Stimulated activated naive B cell treated with anti-CD40 and anti-IgM and Interleukin-4, amounts not matched to agents 10 μg/mL and 1 μg/mL and 100 μg/mL, for 72 hours (primary cell): ENCODE measurements at regions not wholly inside any gene's neighbourhood (a gene's known extent, or its start where the extent isn't known, plus 50 kb on each side); places are given as distances from the start of the nearest gene placed in this dataset.
A peak's percentile ranks its signal among the peaks of the same experiment; 100 is the strongest.

ENCODE experiments used
- ATAC-seq, 2 donors: fragments of 150-1000 bp; cut with Tn5 transposase; replicated peaks; 2 replicates each; pipeline ENCODE4 v1.10.0; 2021; ENCODE audit warnings: moderate library complexity in 1 of 2
- DNase-seq: peaks from one replicate; pipeline ENCODE4 v3.0.0; 2021
- H3K27ac Mint-ChIP-seq: one replicate; pipeline ENCODE4 v1.8.0; 2022; ENCODE audit warnings: mild to moderate bottlenecking, mixed read lengths
- H3K27me3 Mint-ChIP-seq, 2 donors: one replicate each; pipeline ENCODE4 v1.8.0; 2022; ENCODE audit warnings: mixed read lengths in 2 of 2
- H3K36me3 Mint-ChIP-seq, 2 donors: one replicate each; pipeline ENCODE4 v1.8.0; 2022; ENCODE audit warnings: mixed read lengths in 2 of 2, mild to moderate bottlenecking in 1 of 2
- H3K4me1 Mint-ChIP-seq, 2 donors: one replicate each; pipeline ENCODE4 v1.8.0; 2022; ENCODE audit warnings: mixed read lengths in 2 of 2, mild to moderate bottlenecking in 1 of 2
- H3K4me3 Mint-ChIP-seq, 2 donors: one replicate each; pipeline ENCODE4 v1.8.0; 2022; ENCODE audit warnings: mild to moderate bottlenecking in 2 of 2, mixed read lengths in 2 of 2, moderate library complexity in 1 of 2
- H3K9me3 Mint-ChIP-seq, 2 donors: one replicate each; pipeline ENCODE4 v1.8.0; 2022; ENCODE audit warnings: mixed read lengths in 2 of 2, mild to moderate bottlenecking in 1 of 2

DNA sequence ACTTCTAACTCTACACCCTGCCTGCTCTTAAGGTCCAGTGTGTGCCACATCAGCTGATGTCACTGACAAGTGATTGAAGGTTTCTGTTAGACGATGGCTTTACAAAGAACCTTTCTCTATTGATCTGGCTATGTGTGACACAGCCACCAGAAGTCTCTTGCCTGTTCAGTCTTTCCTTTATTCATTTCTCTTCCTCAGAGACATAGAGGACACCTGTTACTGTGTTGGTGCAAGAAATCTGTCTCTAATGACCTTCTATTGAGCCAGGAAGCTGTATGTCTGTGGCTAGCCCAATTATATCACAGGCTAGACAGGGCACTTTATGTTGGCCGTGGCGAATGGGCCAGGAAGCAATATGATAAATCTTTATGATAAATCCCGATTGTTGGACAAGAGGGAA, 173.3 kb upstream of the GAP43 start:
- Mint-ChIP-seq H3K27me3 (no peaks in the 10 kb centered on the region), H3K27ac (no peak overlapping the region), H3K4me1 (no peaks in the 10 kb centered on the region), H3K4me3 (no peak overlapping the region), H3K36me3 (no peaks in the 10 kb centered on the region), H3K9me3 (peaks cover 0 to 4% of the 10 kb centered on the region in 2 donors)
- no peak for DNase-seq
- ATAC-seq = no peak

DNA sequence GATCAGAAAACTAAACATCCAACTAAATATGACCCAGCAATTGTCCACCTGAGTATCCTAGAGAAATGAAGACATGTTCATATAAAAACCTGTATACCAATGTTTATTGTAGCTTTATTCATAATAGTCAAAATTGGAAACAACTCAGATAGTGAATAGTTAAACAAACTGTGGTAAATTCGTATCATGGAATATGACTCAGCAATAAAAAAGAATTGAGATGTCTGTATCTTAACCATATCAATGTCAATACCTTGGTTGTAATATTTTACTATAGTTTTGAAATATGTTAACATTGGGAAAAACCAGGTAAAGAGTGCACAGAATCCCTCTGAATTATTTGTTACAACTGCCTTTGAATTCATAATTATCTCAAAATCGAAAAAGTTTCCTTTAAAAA, 159.3 kb upstream of the GAP43 start:
- Mint-ChIP-seq H3K27me3 (peaks cover 0 to 7% of the 10 kb centered on the region in 2 donors), H3K9me3 (peaks cover 0 to 4% of the 10 kb centered on the region in 2 donors), H3K4me1 (no peaks in the 10 kb centered on the region), H3K4me3 (no peak overlapping the region), H3K36me3 (no peaks in the 10 kb centered on the region), H3K27ac (no peak overlapping the region)
- DNase-seq (no peak), ATAC-seq (no peak)

DNA sequence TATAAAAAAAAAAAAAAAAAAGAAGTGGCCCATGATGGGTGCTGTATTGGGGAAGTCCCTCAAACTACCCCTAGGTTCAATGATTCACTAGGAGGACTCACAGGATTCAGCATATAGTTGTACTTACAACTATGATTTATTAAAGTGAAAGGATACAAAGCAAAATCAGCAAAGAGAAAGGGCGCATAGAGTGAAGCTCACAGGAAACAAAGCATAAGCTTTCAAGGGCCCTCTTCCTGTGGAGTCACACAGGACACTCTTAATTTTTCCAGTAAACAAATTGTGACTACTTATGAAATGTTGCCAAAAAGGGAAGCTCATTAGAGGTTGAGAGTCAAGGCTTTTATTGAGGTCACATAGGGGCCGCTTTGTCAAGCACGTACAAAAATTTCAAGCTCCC, 153.7 kb upstream of the GAP43 start:
- Mint-ChIP-seq H3K9me3 (peaks cover 0 to 3% of the 10 kb centered on the region in 2 donors), H3K4me3 (no peak overlapping the region), H3K4me1 (no peaks in the 10 kb centered on the region), H3K27me3 (no peaks in the 10 kb centered on the region), H3K27ac (no peak overlapping the region), H3K36me3 (no peaks in the 10 kb centered on the region)
- DNase-seq = no peak
- peak; percentile 88 for ATAC-seq

DNA sequence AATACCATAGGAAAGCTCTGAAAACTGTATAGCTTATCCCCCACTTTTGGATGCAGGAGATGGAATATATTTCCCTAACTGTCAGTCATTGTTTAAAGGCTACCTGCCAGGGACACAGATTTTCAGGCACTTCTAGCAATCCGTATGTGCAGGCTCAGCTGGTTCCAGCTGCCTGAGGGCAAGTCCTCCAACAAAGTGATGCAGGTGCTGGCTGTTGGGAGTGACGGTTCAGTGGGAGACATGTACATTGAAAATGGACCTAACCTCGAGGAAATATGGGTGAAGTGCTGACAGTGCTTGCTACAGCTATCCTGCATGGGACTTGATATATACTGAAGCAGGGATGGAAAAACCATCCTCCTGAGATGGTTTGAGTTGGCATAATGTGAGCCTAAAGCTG, 153.1 kb upstream of the GAP43 start:
- no peaks in the 10 kb centered on the region for H3K4me1 Mint-ChIP-seq
- peaks cover 0 to 3% of the 10 kb centered on the region in 2 donors for H3K9me3 Mint-ChIP-seq
- DNase-seq = no peak
- H3K36me3 Mint-ChIP-seq = no peaks in the 10 kb centered on the region
- H3K27ac Mint-ChIP-seq = no peak overlapping the region
- no peak for ATAC-seq
- H3K4me3 Mint-ChIP-seq = no peak overlapping the region
- no peaks in the 10 kb centered on the region for H3K27me3 Mint-ChIP-seq

DNA sequence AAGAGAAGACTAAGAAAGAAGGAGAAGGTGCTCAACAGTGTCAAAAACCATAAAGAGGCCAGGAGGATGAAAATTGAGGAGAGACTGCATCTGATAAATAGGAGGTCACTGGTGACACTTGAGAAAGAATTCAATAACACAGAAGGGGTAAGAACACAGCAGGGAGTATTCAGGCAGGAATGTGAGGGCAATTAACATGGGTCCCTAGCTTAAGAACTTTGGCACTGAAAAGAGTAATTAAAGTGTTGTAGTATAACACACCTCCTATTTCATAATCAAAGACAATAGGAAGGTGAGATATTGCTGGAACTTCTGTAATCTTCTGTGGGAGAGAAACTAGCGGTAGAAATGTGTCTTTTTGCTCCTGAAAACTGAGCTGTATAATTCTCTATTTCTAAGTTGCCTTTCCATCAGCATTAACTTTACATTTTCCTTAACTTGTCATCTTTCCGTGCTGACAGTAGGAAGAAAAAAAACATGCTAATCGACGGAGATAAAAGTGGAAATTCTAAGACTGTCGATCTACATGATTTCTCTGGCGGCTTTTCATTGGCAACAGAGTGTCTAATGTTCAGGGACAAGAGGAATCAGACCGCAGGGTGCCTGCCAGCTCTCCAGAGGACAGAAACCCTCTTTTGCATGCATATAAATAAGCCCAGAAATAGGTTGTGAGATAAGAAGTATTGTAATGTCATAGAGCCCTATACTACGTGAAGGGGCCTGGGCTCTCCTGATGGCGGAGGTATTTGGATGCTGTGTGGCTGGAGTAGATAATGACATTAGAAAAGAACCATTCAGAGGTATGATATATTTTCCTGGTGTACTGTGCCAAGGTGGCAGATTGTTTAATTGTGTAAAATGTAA, 147.9 kb upstream of the GAP43 start:
- Mint-ChIP-seq H3K4me3 (no peak overlapping the region), H3K27me3 (no peaks in the 10 kb centered on the region), H3K9me3 (peaks cover 0 to 3% of the 10 kb centered on the region in 2 donors), H3K27ac (no peak overlapping the region), H3K4me1 (no peaks in the 10 kb centered on the region), H3K36me3 (no peaks in the 10 kb centered on the region)
- no peak for ATAC-seq
- no peak for DNase-seq

DNA sequence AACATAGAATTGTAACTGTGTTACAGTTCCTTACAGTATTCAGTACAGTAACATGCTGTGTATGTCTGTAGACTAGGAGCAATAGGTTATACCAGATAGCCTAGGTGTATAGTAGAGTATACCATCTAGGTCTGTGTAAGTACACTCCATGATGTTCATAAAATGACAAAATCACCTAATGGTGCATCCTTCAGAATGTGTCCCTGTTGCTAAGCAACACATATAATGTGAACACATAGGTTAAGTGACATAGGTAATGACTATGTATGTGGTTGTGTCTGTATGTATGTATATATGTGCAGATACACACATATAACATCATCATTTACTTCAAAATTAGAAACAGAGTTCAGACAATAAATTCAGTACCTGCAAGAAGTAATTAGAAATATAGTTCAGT, 146.8 kb upstream of the GAP43 start:
- no peak for DNase-seq
- Mint-ChIP-seq H3K27ac (no peak overlapping the region), H3K27me3 (no peaks in the 10 kb centered on the region), H3K36me3 (no peaks in the 10 kb centered on the region), H3K9me3 (peaks cover 0 to 3% of the 10 kb centered on the region in 2 donors), H3K4me1 (no peaks in the 10 kb centered on the region), H3K4me3 (no peak overlapping the region)
- no peak for ATAC-seq

DNA sequence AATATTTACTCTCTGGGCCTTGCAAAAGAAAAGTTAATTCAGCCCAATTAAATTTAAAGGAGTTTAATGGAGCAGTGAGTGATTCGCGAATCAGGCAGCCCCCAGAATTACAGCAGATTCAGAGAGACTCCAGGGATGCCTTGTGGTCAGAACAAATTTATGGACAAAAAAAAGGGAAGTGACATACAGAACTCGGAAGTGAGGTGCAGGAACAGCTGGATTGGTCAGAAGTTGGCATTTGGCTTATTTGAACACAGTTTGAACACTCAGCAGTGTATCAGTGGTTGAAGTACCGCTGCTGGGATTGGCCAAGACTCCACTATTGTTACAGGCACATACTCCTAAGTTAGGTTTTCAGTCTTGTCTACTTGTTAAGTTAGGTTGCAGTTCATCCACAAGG, 145.0 kb upstream of the GAP43 start:
- DNase-seq (no peak), ATAC-seq (no peak)
- peaks cover 0 to 7% of the 10 kb centered on the region in 2 donors for H3K9me3 Mint-ChIP-seq
- no peaks in the 10 kb centered on the region for H3K36me3 Mint-ChIP-seq
- no peak overlapping the region for H3K27ac Mint-ChIP-seq
- peaks cover 0 to 4% of the 10 kb centered on the region in 2 donors for H3K27me3 Mint-ChIP-seq
- H3K4me1 Mint-ChIP-seq = no peaks in the 10 kb centered on the region
- no peak overlapping the region for H3K4me3 Mint-ChIP-seq

DNA sequence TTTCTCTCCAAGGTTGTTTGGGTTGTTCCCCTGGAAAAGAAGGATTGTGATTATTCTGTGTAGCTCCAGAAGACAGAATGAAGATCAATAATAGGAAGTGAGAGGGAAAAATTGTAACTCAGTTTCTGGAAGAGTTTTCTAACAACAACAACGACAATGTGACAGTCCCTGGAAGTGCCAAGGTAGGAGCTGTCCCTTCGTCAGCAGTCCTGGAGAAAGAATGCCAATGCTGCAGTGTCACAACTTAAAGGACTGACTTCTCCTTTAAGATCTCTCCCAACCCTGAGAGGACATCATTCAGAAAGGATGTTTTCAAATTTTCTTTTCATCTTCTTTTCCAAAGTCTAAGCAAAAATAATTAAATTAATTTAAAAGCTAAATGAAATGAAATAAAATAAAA, 136.4 kb upstream of the GAP43 start:
- Mint-ChIP-seq H3K36me3 (no peaks in the 10 kb centered on the region), H3K4me3 (no peak overlapping the region), H3K4me1 (no peaks in the 10 kb centered on the region), H3K27ac (no peak overlapping the region), H3K27me3 (peaks cover 4 to 6% of the 10 kb centered on the region in 2 donors), H3K9me3 (peaks cover 0 to 5% of the 10 kb centered on the region in 2 donors)
- no peak for DNase-seq
- no peak for ATAC-seq

DNA sequence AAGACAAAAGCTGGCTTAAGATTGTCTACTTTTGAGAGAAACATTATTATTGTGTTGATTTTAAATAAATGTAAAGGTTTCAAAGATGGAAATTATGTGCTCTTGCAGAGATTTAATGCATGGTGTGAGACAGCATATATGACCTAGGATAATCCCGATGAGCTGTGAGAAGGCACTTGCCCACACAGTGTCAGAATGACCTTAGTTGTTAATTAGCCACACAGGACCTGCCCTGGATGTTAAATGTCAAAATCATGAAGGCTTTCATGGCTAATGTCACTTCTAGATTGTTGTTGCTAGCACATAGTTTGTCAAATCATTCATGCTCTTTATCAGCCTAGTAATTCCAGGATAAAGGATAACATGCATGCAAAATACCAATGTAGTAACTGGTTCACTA, 135.3 kb upstream of the GAP43 start:
- peaks cover 0 to 2% of the 10 kb centered on the region in 2 donors for H3K9me3 Mint-ChIP-seq
- peaks cover under 1 to 6% of the 10 kb centered on the region in 2 donors for H3K27me3 Mint-ChIP-seq
- ATAC-seq (no peak), DNase-seq (no peak)
- no peak overlapping the region for H3K27ac Mint-ChIP-seq
- no peaks in the 10 kb centered on the region for H3K36me3 Mint-ChIP-seq
- no peak overlapping the region for H3K4me3 Mint-ChIP-seq
- H3K4me1 Mint-ChIP-seq = no peaks in the 10 kb centered on the region

DNA sequence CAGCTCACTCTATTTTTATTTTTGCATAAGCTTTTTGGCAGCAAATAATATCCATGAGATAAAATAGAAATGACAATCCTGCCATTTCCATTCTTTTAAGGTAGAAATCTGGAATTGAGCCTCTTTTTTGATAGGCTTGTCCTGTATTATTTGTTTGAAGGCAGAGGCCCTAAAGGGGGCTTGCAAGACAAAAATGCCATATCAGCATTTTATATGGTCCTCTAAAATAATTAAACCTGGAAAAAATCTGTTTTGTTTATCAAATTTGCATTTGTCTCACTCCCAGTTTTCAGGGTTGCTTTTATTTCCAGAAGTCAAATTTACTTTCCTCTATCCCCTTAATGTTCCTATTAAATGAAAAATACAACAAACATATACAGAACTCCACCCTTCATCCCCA, 134.9 kb upstream of the GAP43 start:
- ATAC-seq = no peak
- peaks cover 0 to 6% of the 10 kb centered on the region in 2 donors for H3K27me3 Mint-ChIP-seq
- peaks cover 0 to under 1% of the 10 kb centered on the region in 2 donors for H3K9me3 Mint-ChIP-seq
- H3K4me3 Mint-ChIP-seq = no peak overlapping the region
- H3K36me3 Mint-ChIP-seq = no peaks in the 10 kb centered on the region
- DNase-seq = no peak
- H3K4me1 Mint-ChIP-seq = no peaks in the 10 kb centered on the region
- H3K27ac Mint-ChIP-seq = no peak overlapping the region

DNA sequence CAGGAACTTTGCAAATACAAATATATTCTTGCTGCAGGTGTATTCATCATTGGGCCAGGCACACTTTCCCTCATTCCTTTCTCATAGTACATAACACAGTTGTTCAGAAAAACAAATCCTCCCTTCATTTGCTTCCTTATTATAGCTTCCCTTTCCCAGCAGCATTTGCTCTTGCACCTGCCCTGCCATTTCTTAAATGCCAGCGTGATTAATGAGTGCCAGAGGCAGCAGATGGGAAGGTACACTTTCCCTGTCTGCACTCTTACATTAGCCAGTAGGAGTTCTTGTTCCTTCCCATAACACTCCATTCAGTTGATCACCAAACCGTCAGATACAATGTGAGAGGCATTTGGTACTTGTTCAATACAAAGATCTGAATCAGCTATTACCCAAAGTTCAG, 128.5 kb upstream of the GAP43 start:
- DNase-seq = no peak
- peaks cover 0 to 6% of the 10 kb centered on the region in 2 donors for H3K27me3 Mint-ChIP-seq
- no peaks in the 10 kb centered on the region for H3K4me1 Mint-ChIP-seq
- ATAC-seq = no peak
- no peaks in the 10 kb centered on the region for H3K9me3 Mint-ChIP-seq
- no peak overlapping the region for H3K4me3 Mint-ChIP-seq
- H3K36me3 Mint-ChIP-seq = no peaks in the 10 kb centered on the region
- no peak overlapping the region for H3K27ac Mint-ChIP-seq

DNA sequence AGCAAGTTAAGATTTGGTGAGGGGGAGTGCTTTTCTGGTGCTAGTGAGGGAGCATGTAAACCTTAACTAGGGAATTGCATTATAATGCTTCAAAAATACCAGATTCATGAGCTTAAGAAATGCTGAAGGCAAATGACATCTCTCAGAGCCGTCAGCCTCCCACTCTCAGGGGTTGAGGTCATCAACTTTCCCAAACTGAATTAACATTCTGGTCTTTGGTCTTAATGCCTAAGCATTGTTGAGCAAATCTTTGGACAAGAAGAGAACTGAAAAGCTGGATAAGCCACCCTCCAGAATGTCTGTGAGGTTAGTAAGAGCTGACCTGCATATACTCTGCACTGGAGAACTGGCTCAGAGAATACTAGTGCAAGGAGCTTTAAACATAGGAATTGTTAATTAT, 124.9 kb upstream of the GAP43 start:
- H3K4me1 Mint-ChIP-seq = no peaks in the 10 kb centered on the region
- H3K36me3 Mint-ChIP-seq = no peaks in the 10 kb centered on the region
- no peaks in the 10 kb centered on the region for H3K27me3 Mint-ChIP-seq
- DNase-seq (no peak), ATAC-seq (no peak)
- no peak overlapping the region for H3K27ac Mint-ChIP-seq
- no peak overlapping the region for H3K4me3 Mint-ChIP-seq
- H3K9me3 Mint-ChIP-seq = no peaks in the 10 kb centered on the region

DNA sequence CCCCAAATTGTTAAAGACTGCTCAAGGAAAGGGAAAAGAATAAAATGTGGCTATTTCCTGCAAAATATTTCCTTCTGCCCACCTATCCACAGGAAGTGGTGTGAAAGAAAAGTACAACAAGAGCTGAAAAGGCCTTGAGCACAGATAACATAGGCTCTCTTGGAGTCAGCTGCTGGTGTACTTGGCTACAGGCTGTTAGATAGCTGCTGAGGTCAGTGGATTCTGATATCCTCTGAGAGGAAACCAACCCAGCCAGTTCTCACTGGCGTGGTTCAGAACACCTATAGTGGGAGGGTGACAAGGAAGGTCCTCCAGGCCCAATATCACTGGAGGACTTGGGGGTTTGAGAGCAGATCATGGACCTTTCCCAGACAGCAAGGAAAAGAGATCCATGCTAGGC, 124.4 kb upstream of the GAP43 start:
- Mint-ChIP-seq H3K36me3 (no peaks in the 10 kb centered on the region), H3K27me3 (no peaks in the 10 kb centered on the region), H3K4me3 (no peak overlapping the region), H3K27ac (no peak overlapping the region), H3K4me1 (no peaks in the 10 kb centered on the region), H3K9me3 (no peaks in the 10 kb centered on the region)
- no peak for DNase-seq
- no peak for ATAC-seq

DNA sequence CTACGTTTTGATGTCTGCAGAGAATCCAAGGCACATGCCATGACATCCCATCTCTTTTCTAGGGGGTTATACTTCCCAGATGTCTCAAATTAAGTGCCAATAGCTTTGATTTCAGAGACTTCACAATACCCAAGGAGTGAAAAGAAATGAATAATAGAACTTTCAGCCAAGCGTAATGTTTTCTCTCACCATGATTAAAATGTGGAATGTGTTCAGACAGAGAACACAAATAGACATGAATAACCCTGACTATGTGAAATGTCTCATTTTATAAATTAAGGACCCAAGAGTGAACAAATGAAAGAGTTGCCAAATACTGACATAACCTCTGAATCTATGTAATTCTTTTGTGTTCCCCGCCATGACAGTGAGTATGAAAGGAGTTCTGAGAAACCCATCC, 123.6 kb upstream of the GAP43 start:
- ATAC-seq = no peak

DNA sequence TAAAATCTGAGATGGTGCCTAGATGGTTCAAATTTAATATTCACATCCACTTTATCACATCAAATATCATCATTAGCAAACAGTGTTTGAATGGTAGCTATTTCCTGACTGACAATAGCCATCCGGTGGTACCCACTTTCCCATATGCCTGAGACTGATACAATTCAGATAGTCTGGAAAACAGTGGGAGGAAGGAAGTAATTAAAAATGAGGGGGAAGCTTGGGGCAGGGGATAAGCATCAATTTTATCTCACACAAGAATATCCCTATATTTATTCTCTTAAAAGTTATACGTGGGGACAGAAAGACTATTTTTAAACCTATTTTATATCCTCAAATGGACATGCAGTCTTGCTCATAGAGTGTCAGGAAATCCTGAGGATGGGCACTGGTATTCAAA, 122.5 kb upstream of the GAP43 start:
- peaks cover 0 to 7% of the 10 kb centered on the region in 2 donors for H3K27me3 Mint-ChIP-seq
- no peak for DNase-seq
- ATAC-seq = no peak
- no peak overlapping the region for H3K27ac Mint-ChIP-seq
- peaks cover 5% of the 10 kb centered on the region in 2 donors for H3K9me3 Mint-ChIP-seq
- H3K4me1 Mint-ChIP-seq = no peaks in the 10 kb centered on the region
- H3K4me3 Mint-ChIP-seq = no peak overlapping the region
- H3K36me3 Mint-ChIP-seq = no peaks in the 10 kb centered on the region

More for the DNA sequence above, 123.6 kb upstream of the GAP43 start:
- Mint-ChIP-seq H3K27me3 (peaks cover 0 to under 1% of the 10 kb centered on the region in 2 donors), H3K4me1 (no peaks in the 10 kb centered on the region), H3K36me3 (no peaks in the 10 kb centered on the region), H3K4me3 (no peak overlapping the region), H3K27ac (no peak overlapping the region), H3K9me3 (no peaks in the 10 kb centered on the region)
- DNase-seq = no peak
